ENCODE measurements at regions not wholly inside any gene's neighbourhood (a gene's known extent, or its start where the extent isn't known, plus 50 kb on each side); places are given as distances from the start of the nearest gene placed in this dataset.
"Not testable (repeated sequence)": the region's sequence is repeated elsewhere in the genome, so short reads cannot be mapped to it uniquely, and the experiment has no call there.

DNA sequence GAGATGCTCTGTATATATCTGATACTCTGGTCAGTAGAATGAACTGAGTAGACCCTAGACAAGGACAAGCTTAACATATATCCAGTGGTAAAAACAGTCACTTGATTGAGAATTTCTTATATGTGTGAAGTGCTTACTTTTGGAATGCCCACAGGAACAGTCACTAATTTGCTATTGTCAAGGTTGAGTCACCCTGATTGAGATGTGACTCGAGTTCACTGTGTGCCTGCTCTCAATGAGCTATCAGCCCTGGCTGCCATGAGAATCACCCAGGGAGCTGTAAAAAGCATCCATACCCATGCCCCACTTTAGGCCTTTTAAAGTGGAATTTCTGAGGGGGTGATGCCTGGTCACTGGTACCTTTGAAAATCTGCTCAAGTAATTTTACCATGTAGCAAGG, 283.7 kb downstream of the SUCLG1 start:
- Mint-ChIP-seq H3K4me1 (no peaks in the 10 kb centered on the region), H3K27ac (no peak overlapping the region)

DNA sequence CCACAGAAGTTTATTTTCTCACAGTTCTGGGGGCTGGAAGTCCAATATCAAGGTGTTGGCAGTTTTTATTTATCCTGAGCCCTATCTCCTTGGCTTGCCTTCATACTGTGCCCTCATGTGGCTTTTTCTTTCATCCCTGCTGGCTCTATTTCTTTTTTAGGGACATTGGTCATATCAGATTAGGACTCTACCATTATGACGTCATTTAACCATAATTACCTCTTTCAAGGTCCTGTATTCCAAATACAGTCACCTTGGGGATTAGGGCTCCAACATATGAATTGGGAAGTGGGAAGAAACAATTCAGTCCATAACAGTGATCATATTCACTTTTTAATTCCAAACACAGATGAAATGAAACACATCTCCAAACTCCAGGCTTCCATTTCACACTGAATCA, 286.0 kb downstream of the SUCLG1 start:
- Mint-ChIP-seq H3K36me3 (no peaks in the 10 kb centered on the region), H3K27ac (no peak overlapping the region), H3K27me3 (peaks cover 0 to 2% of the 10 kb centered on the region in 2 donors), H3K4me3 (no peak overlapping the region), H3K4me1 (no peaks in the 10 kb centered on the region), H3K9me3 (peaks cover 0 to 7% (median under 1%) of the 10 kb centered on the region in 8 donors)
- no peaks in the 10 kb centered on the region for H3K9me3 ChIP-seq (ENCODE audit: control insufficient read depth in 1 of 2, low read length in 2 of 2)
- intact Hi-C loops (cut with micrococcal nuclease), result no loop called here
- no peak for DNase-seq
- H3K27me3 ChIP-seq (ENCODE audit: insufficient read depth, low read length), result no peaks in the 10 kb centered on the region
- no peaks in the 10 kb centered on the region for H3K36me3 ChIP-seq (ENCODE audit: insufficient read depth, low read length)
- CTCF ChIA-PET (ENCODE audit: partially characterized antibody), result no interaction called here
- no peak overlapping the region for H3K27ac ChIP-seq (ENCODE audit: low read depth, low read length)
- no peak overlapping the region for H3K4me3 ChIP-seq (ENCODE audit: low read length in 2 of 2)
- POLR2A ChIA-PET (ENCODE audit: partially characterized antibody), result no interaction called here
- no peaks in the 10 kb centered on the region for H3K4me1 ChIP-seq (ENCODE audit: insufficient read depth, low read length)

More for the DNA sequence above, 283.7 kb downstream of the SUCLG1 start:
- CTCF ChIA-PET (ENCODE audit: partially characterized antibody), result no interaction called here
- intact Hi-C loops (cut with micrococcal nuclease), result no loop called here
- H3K27me3 ChIP-seq (ENCODE audit: insufficient read depth, low read length), result no peaks in the 10 kb centered on the region
- no peak for DNase-seq
- no peaks in the 10 kb centered on the region for H3K4me1 ChIP-seq (ENCODE audit: insufficient read depth, low read length)
- no peaks in the 10 kb centered on the region for H3K36me3 ChIP-seq (ENCODE audit: insufficient read depth, low read length)
- Mint-ChIP-seq H3K27me3 (peaks cover 2 to 4% of the 10 kb centered on the region in 2 donors), H3K4me3 (no peak overlapping the region), H3K9me3 (no peaks in the 10 kb centered on the region), H3K36me3 (no peaks in the 10 kb centered on the region)
- H3K27ac ChIP-seq (ENCODE audit: low read depth, low read length), result no peak overlapping the region
- POLR2A ChIA-PET (ENCODE audit: partially characterized antibody), result no interaction called here
- H3K9me3 ChIP-seq (ENCODE audit: control insufficient read depth in 1 of 2, low read length in 2 of 2), result no peaks in the 10 kb centered on the region
- H3K4me3 ChIP-seq (ENCODE audit: low read length in 2 of 2), result no peak overlapping the region

DNA sequence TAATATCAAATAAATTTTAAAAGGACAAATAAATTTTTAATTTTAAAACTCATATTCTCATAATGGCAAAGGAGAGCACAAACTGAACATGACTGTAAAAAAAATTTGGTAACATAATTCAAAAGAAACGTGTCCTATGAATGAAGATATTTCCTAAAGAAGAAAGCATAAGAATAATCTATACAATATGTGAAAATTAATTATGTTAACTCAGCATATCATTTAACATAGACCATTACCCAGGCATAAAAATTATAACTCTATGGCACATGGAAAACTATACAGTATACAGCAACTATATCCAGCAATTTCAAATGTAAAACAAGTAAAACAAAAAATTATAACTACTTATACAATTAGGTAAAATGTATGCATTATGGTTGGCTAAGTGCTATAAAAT, 288.1 kb downstream of the SUCLG1 start:
- H3K4me3 Mint-ChIP-seq, result no peak overlapping the region
- Histone ChIP-seq H3K9me3 (ENCODE audit: control insufficient read depth in 1 of 2, low read length in 2 of 2) (no peaks in the 10 kb centered on the region), H3K27ac (ENCODE audit: low read depth, low read length) (no peak overlapping the region), H3K27me3 (ENCODE audit: insufficient read depth, low read length) (no peaks in the 10 kb centered on the region), H3K36me3 (ENCODE audit: insufficient read depth, low read length) (no peaks in the 10 kb centered on the region), H3K4me1 (ENCODE audit: insufficient read depth, low read length) (no peaks in the 10 kb centered on the region), H3K4me3 (ENCODE audit: low read length in 2 of 2) (no peak overlapping the region)
- H3K27ac Mint-ChIP-seq, result no peak overlapping the region
- ChIA-PET POLR2A (ENCODE audit: partially characterized antibody) (no interaction called here), CTCF (ENCODE audit: partially characterized antibody) (no interaction called here)
- intact Hi-C loops (cut with micrococcal nuclease), result no loop called here
- H3K27me3 Mint-ChIP-seq, result peaks cover 0 to 6% of the 10 kb centered on the region in 2 donors
- H3K9me3 Mint-ChIP-seq, result peaks cover 0 to 8% (median 2%) of the 10 kb centered on the region in 8 donors
- no peak for DNase-seq
- H3K36me3 Mint-ChIP-seq, result no peaks in the 10 kb centered on the region
- H3K4me1 Mint-ChIP-seq, result no peaks in the 10 kb centered on the region

DNA sequence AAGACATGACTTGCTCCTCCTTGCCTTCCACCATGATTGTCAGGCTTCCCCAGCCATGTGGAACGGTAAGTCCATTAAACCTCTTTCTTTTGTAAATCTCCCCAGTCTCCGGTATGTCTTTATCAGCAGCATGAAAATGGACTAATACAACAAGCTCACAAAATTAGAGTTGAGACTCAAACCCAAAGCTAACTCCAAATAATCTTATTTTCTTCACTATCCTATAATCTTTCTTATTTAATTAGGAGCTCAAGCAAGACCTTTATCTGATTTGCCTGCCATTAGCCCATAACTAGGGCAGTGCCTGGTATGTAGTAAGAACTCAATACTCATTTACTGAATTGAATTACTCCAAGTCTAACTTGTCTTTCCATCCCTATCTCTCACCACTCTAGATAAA, 289.2 kb downstream of the SUCLG1 start:
- no peaks in the 10 kb centered on the region for H3K9me3 ChIP-seq (ENCODE audit: control insufficient read depth in 1 of 2, low read length in 2 of 2)
- Mint-ChIP-seq H3K4me3 (no peak overlapping the region), H3K36me3 (no peaks in the 10 kb centered on the region), H3K27me3 (peaks cover 0 to 8% of the 10 kb centered on the region in 2 donors), H3K27ac (no peak overlapping the region), H3K9me3 (peaks cover 0 to 8% (median 2%) of the 10 kb centered on the region in 8 donors), H3K4me1 (no peaks in the 10 kb centered on the region)
- H3K36me3 ChIP-seq (ENCODE audit: insufficient read depth, low read length), result no peaks in the 10 kb centered on the region
- H3K4me1 ChIP-seq (ENCODE audit: insufficient read depth, low read length), result no peaks in the 10 kb centered on the region
- DNase-seq, result no peak
- no peaks in the 10 kb centered on the region for H3K27me3 ChIP-seq (ENCODE audit: insufficient read depth, low read length)
- ChIA-PET POLR2A (ENCODE audit: partially characterized antibody) (no interaction called here), CTCF (ENCODE audit: partially characterized antibody) (no interaction called here)
- intact Hi-C loops (cut with micrococcal nuclease), result no loop called here
- H3K27ac ChIP-seq (ENCODE audit: low read depth, low read length), result no peak overlapping the region
- no peak overlapping the region for H3K4me3 ChIP-seq (ENCODE audit: low read length in 2 of 2)

DNA sequence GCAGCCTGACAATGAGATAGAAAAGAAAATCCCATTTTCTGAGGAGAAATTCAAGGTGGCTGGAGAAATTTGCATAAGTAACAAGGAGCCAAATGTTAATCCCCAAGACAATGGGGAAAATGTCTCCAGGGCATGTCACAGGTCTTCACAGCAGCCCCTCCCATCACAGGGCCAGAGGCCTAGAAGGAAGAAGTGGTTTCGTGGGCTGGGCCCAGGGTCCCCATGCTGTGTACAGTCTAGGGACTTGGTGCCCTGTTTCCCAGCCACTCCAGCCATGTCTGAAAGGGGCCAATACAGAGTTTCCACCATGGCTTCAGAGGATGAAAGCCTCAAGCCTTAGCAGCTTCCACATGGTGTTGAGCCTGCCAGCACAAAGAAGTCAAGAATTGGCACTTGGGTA, 290.5 kb downstream of the SUCLG1 start:
- H3K4me1 Mint-ChIP-seq; H3K9me3 ChIP-seq (ENCODE audit: control insufficient read depth in 1 of 2, low read length in 2 of 2); H3K36me3 Mint-ChIP-seq; H3K27me3 Mint-ChIP-seq; H3K27ac Mint-ChIP-seq; H3K4me3 ChIP-seq (ENCODE audit: low read length in 2 of 2); H3K4me3 Mint-ChIP-seq; POLR2A ChIA-PET (ENCODE audit: partially characterized antibody); intact Hi-C loops (cut with micrococcal nuclease); H3K27me3 ChIP-seq (ENCODE audit: insufficient read depth, low read length); DNase-seq; CTCF ChIA-PET (ENCODE audit: partially characterized antibody); H3K36me3 ChIP-seq (ENCODE audit: insufficient read depth, low read length); H3K9me3 Mint-ChIP-seq; H3K4me1 ChIP-seq (ENCODE audit: insufficient read depth, low read length); H3K27ac ChIP-seq (ENCODE audit: low read depth, low read length): not testable (repeated sequence)

DNA sequence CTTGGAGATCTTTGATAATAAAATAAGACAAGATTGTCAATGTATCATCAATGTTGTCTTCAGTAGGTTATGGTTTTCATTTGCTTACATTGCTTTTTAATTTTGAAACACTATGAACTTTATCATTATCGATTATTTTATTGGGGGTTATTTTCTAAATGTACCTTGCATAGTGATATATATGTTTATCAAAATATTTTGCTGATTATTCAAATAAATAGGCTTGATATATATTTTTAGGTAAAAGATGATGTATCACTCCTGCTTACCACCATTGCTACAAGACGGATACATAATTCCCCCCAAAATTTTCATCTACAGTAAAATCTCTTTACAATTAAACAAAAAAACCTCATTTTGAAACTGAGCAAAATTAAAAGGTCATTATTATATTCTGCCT, 293.8 kb downstream of the SUCLG1 start:
- no peaks in the 10 kb centered on the region for H3K27me3 ChIP-seq (ENCODE audit: insufficient read depth, low read length)
- H3K4me3 Mint-ChIP-seq, result no peak overlapping the region
- peaks cover 0 to 8% (median 3%) of the 10 kb centered on the region in 8 donors for H3K9me3 Mint-ChIP-seq
- ChIA-PET POLR2A (ENCODE audit: partially characterized antibody) (no interaction called here), CTCF (ENCODE audit: partially characterized antibody) (no interaction called here)
- H3K4me3 ChIP-seq (ENCODE audit: low read length in 2 of 2), result no peak overlapping the region
- intact Hi-C loops (cut with micrococcal nuclease), result no loop called here
- no peaks in the 10 kb centered on the region for H3K36me3 Mint-ChIP-seq
- H3K4me1 ChIP-seq (ENCODE audit: insufficient read depth, low read length), result no peaks in the 10 kb centered on the region
- no peaks in the 10 kb centered on the region for H3K4me1 Mint-ChIP-seq
- H3K27ac Mint-ChIP-seq, result no peak overlapping the region
- H3K27me3 Mint-ChIP-seq, result peaks cover 7 to 13% of the 10 kb centered on the region in 2 donors
- H3K27ac ChIP-seq (ENCODE audit: low read depth, low read length), result no peak overlapping the region
- DNase-seq, result no peak
- H3K9me3 ChIP-seq (ENCODE audit: control insufficient read depth in 1 of 2, low read length in 2 of 2), result no peaks in the 10 kb centered on the region
- H3K36me3 ChIP-seq (ENCODE audit: insufficient read depth, low read length), result no peaks in the 10 kb centered on the region

DNA sequence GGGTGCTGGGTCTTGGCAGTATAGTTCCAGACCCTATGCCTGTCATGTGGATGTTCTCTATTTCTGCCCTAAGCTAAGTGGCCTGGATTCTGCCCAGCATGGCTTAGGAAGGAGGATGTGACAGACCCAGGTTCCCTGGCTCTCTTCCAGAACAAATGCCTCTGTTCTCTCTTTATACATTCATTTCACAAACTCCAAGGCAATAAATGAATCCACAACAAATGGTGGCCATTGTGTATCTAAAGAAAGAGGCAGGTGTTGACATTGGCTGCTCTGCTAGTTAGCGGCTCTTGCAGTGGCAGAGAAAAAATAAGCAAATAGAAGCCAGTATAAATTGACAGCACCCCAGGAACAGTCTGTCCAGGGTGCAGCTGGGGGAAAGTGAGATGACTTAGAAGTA, 298.6 kb downstream of the SUCLG1 start:
- Histone ChIP-seq H3K27me3 (ENCODE audit: insufficient read depth, low read length) (no peaks in the 10 kb centered on the region), H3K36me3 (ENCODE audit: insufficient read depth, low read length) (no peaks in the 10 kb centered on the region), H3K4me3 (ENCODE audit: low read length in 2 of 2) (no peak overlapping the region), H3K27ac (ENCODE audit: low read depth, low read length) (no peak overlapping the region), H3K9me3 (ENCODE audit: control insufficient read depth in 1 of 2, low read length in 2 of 2) (no peaks in the 10 kb centered on the region), H3K4me1 (ENCODE audit: insufficient read depth, low read length) (no peaks in the 10 kb centered on the region)
- Mint-ChIP-seq H3K4me1 (no peaks in the 10 kb centered on the region), H3K9me3 (peaks cover 0 to 3% (median 0%) of the 10 kb centered on the region in 8 donors), H3K36me3 (no peaks in the 10 kb centered on the region), H3K27me3 (peaks cover 7 to 15% of the 10 kb centered on the region in 2 donors), H3K4me3 (no peak overlapping the region), H3K27ac (no peak overlapping the region)
- DNase-seq, result no peak
- intact Hi-C loops (cut with micrococcal nuclease), result no loop called here
- CTCF ChIA-PET (ENCODE audit: partially characterized antibody), result no interaction called here
- POLR2A ChIA-PET (ENCODE audit: partially characterized antibody), result no interaction called here

DNA sequence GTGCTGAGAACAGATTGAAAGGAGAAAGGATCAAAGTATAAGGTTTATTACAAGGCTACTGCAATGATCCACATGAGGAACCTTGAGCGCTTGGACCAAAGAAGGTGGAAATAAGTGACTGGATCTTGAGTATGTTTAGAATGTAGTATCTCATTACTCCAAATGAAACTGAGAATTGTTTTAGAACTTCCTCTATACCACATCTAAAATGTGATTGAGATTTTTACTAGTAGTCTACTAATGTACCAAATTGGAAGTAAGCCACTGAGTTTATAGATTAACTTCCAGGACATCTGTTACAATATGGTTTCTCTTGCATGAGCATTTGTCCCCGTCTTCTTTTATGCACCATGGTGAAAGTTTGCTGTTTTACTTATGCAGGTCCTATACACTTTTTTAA, 300.5 kb downstream of the SUCLG1 start:
- H3K4me1 Mint-ChIP-seq, result no peaks in the 10 kb centered on the region
- H3K4me3 Mint-ChIP-seq, result no peak overlapping the region
- H3K36me3 ChIP-seq (ENCODE audit: insufficient read depth, low read length), result no peaks in the 10 kb centered on the region
- ChIA-PET CTCF (ENCODE audit: partially characterized antibody) (no interaction called here), POLR2A (ENCODE audit: partially characterized antibody) (no interaction called here)
- no peak overlapping the region for H3K4me3 ChIP-seq (ENCODE audit: low read length in 2 of 2)
- H3K4me1 ChIP-seq (ENCODE audit: insufficient read depth, low read length), result no peaks in the 10 kb centered on the region
- no peak overlapping the region for H3K27ac ChIP-seq (ENCODE audit: low read depth, low read length)
- no peak for DNase-seq
- H3K9me3 Mint-ChIP-seq, result peaks cover 0 to 3% (median 0%) of the 10 kb centered on the region in 8 donors
- H3K27me3 ChIP-seq (ENCODE audit: insufficient read depth, low read length), result no peaks in the 10 kb centered on the region
- H3K9me3 ChIP-seq (ENCODE audit: control insufficient read depth in 1 of 2, low read length in 2 of 2), result no peaks in the 10 kb centered on the region
- H3K36me3 Mint-ChIP-seq, result no peaks in the 10 kb centered on the region
- H3K27ac Mint-ChIP-seq, result no peak overlapping the region
- peaks cover 7 to 13% of the 10 kb centered on the region in 2 donors for H3K27me3 Mint-ChIP-seq
- intact Hi-C loops (cut with micrococcal nuclease), result no loop called here

Data from CD4-positive, alpha-beta memory T cell (primary cell).